ENCODE measurements at regions not wholly inside any gene's neighbourhood (a gene's known extent, or its start where the extent isn't known, plus 50 kb on each side); places are given as distances from the start of the nearest gene placed in this dataset.

- POLR2A ChIA-PET (ENCODE audit: unreplicated experiment) = interaction anchor here (0.5 kb wide), 1 partner anchor 33 kb away, joined by 3 read pairs; no protein-coding TSS in a partner anchor
- H3F3A ChIP-seq (ENCODE audit: low read length, unreplicated experiment) = no peaks in the 10 kb centered on the region
- TF ChIP-seq EZH2phosphoT487 (IDR thresholded peaks at IDR 0.05; ENCODE audit: borderline replicate concordance, low read length) = no peak
- no peak for TF ChIP-seq CTCF (conservative IDR thresholded peaks at IDR 0.05; ENCODE audit: low read depth, low read length)
- no peak for TF ChIP-seq EZH2 (IDR thresholded peaks at IDR 0.05; ENCODE audit: low read length, unreplicated experiment)
- H3K4me3 ChIP-seq (ENCODE audit: low read length) = no peak overlapping the region
- DNase-seq (no peak), ATAC-seq (no peak)
- no peaks in the 10 kb centered on the region for H4K20me1 ChIP-seq (ENCODE audit: low read length)
- intact Hi-C loops (cut with micrococcal nuclease) = no loop called here
- no peaks in the 10 kb centered on the region for H3K9me2 ChIP-seq (replicated peaks; ENCODE audit: low read length)
- no peaks in the 10 kb centered on the region for H3K79me2 ChIP-seq (ENCODE audit: low read length)
- H3K27ac ChIP-seq (ENCODE audit: low read length) = no peak overlapping the region
- no peak overlapping the region for H2AFZ ChIP-seq (ENCODE audit: low read length)
- H3K9ac ChIP-seq (ENCODE audit: low read length) = no peak overlapping the region
- no peaks in the 10 kb centered on the region for H3K9me3 ChIP-seq (ENCODE audit: low read length)
- H3K36me3 ChIP-seq (ENCODE audit: low read depth, low read length) = no peaks in the 10 kb centered on the region
- BruUV-seq (replicated peaks) = no TSS peak
- H3K4me1 ChIP-seq (ENCODE audit: insufficient read depth, low read length) = no peaks in the 10 kb centered on the region
- CTCF ChIA-PET = no interaction called here
- H3K27me3 ChIP-seq (ENCODE audit: low read length) = no peaks in the 10 kb centered on the region
- no peak overlapping the region for H3K4me2 ChIP-seq (ENCODE audit: low read length)
Measured at GRCh38 chr7:11956991-11957390, 125.0 kb upstream of the THSD7A start.

GRCh38 chr7:11957956-11958355 lies 126.0 kb upstream of the THSD7A start:
- Histone ChIP-seq H3F3A (ENCODE audit: low read length, unreplicated experiment) (no peaks in the 10 kb centered on the region), H2AFZ (ENCODE audit: low read length) (no peak overlapping the region), H3K79me2 (ENCODE audit: low read length) (no peaks in the 10 kb centered on the region), H3K9ac (ENCODE audit: low read length) (no peak overlapping the region), H3K4me3 (ENCODE audit: low read length) (no peak overlapping the region), H4K20me1 (ENCODE audit: low read length) (no peaks in the 10 kb centered on the region), H3K27me3 (ENCODE audit: low read length) (no peaks in the 10 kb centered on the region), H3K27ac (ENCODE audit: low read length) (no peak overlapping the region), H3K4me1 (ENCODE audit: insufficient read depth, low read length) (no peaks in the 10 kb centered on the region), H3K36me3 (ENCODE audit: low read depth, low read length) (no peaks in the 10 kb centered on the region), H3K9me2 (replicated peaks; ENCODE audit: low read length) (no peaks in the 10 kb centered on the region), H3K9me3 (ENCODE audit: low read length) (no peaks in the 10 kb centered on the region), H3K4me2 (ENCODE audit: low read length) (no peak overlapping the region)
- CTCF ChIA-PET = no interaction called here
- no peak for TF ChIP-seq EZH2phosphoT487 (IDR thresholded peaks at IDR 0.05; ENCODE audit: borderline replicate concordance, low read length)
- no peak for TF ChIP-seq CTCF (conservative IDR thresholded peaks at IDR 0.05; ENCODE audit: low read depth, low read length)
- no peak for TF ChIP-seq EZH2 (IDR thresholded peaks at IDR 0.05; ENCODE audit: low read length, unreplicated experiment)
- no peak for DNase-seq
- no peak for ATAC-seq
- BruUV-seq (replicated peaks) = no TSS peak
- POLR2A ChIA-PET (ENCODE audit: unreplicated experiment) = no interaction called here
- intact Hi-C loops (cut with micrococcal nuclease) = no loop called here

- DNase-seq = no peak
- ChIA-PET CTCF (no interaction called here), POLR2A (ENCODE audit: unreplicated experiment) (no interaction called here)
- H3K4me3 ChIP-seq (ENCODE audit: low read length) = no peak overlapping the region
- TF ChIP-seq EZH2 (IDR thresholded peaks at IDR 0.05; ENCODE audit: low read length, unreplicated experiment) (no peak), CTCF (conservative IDR thresholded peaks at IDR 0.05; ENCODE audit: low read depth, low read length) (no peak), EZH2phosphoT487 (IDR thresholded peaks at IDR 0.05; ENCODE audit: borderline replicate concordance, low read length) (no peak)
- no peaks in the 10 kb centered on the region for H3K27me3 ChIP-seq (ENCODE audit: low read length)
- ATAC-seq = no peak
- no peaks in the 10 kb centered on the region for H3F3A ChIP-seq (ENCODE audit: low read length, unreplicated experiment)
- no peaks in the 10 kb centered on the region for H3K9me3 ChIP-seq (ENCODE audit: low read length)
- H4K20me1 ChIP-seq (ENCODE audit: low read length) = no peaks in the 10 kb centered on the region
- no peak overlapping the region for H2AFZ ChIP-seq (ENCODE audit: low read length)
- intact Hi-C loops (cut with micrococcal nuclease) = no loop called here
- no peaks in the 10 kb centered on the region for H3K79me2 ChIP-seq (ENCODE audit: low read length)
- H3K9ac ChIP-seq (ENCODE audit: low read length) = no peak overlapping the region
- no peaks in the 10 kb centered on the region for H3K9me2 ChIP-seq (replicated peaks; ENCODE audit: low read length)
- H3K36me3 ChIP-seq (ENCODE audit: low read depth, low read length) = no peaks in the 10 kb centered on the region
- H3K27ac ChIP-seq (ENCODE audit: low read length) = no peak overlapping the region
- H3K4me2 ChIP-seq (ENCODE audit: low read length) = no peak overlapping the region
- no TSS peak for BruUV-seq (replicated peaks)
- no peaks in the 10 kb centered on the region for H3K4me1 ChIP-seq (ENCODE audit: insufficient read depth, low read length)
Measured at GRCh38 chr7:11959121-11959520, 127.1 kb upstream of the THSD7A start.

Data from PC-3 (cell line).